ENCODE measurements at regions not wholly inside any gene's neighbourhood (a gene's known extent, or its start where the extent isn't known, plus 50 kb on each side); places are given as distances from the start of the nearest gene placed in this dataset.

GRCh38 chr4:81756973-81757372, 285.3 kb upstream of the RASGEF1B start:
- 36% methylated on average over 2 of the region's 3 CpGs for WGBS (ENCODE audit: insufficient coverage)
- POLR2A ChIA-PET = no interaction called here
- no peaks in the 10 kb centered on the region for H3K36me3 ChIP-seq (ENCODE audit: control insufficient read depth in 2 of 2, extremely low read depth in 1 of 2, insufficient read depth in 1 of 2, low read length in 1 of 2)
- Mint-ChIP-seq H3K27me3 (no peaks in the 10 kb centered on the region), H3K4me3 (no peak overlapping the region), H3K9me3 (no peaks in the 10 kb centered on the region), H3K4me1 (peaks cover 0 to 12% (median 11%) of the 10 kb centered on the region in 3 donors), H3K27ac (no peak overlapping the region), H3K36me3 (no peaks in the 10 kb centered on the region)
- CTCF ChIA-PET = no interaction called here
- H3K4me1 ChIP-seq (ENCODE audit: control insufficient read depth in 1 of 2, extremely low read depth in 1 of 2, insufficient read depth in 2 of 2, low read length in 2 of 2) = no peaks in the 10 kb centered on the region
- no peaks in the 10 kb centered on the region for H3K9me3 ChIP-seq
- ATAC-seq (replicated peaks in 1 of 4) (no peak), DNase-seq (no peak)
- H3K27me3 ChIP-seq (replicated peaks in 1 of 2; ENCODE audit: control insufficient read depth in 2 of 2, extremely low read depth in 1 of 2, insufficient read depth in 2 of 2, low read length in 1 of 2) = no peaks in the 10 kb centered on the region
- no peak overlapping the region for H3K27ac ChIP-seq (ENCODE audit: low read length)
- no peak overlapping the region for H3K4me3 ChIP-seq (ENCODE audit: control insufficient read depth in 1 of 2, extremely low read depth in 1 of 2, low read length in 1 of 2)

DNA sequence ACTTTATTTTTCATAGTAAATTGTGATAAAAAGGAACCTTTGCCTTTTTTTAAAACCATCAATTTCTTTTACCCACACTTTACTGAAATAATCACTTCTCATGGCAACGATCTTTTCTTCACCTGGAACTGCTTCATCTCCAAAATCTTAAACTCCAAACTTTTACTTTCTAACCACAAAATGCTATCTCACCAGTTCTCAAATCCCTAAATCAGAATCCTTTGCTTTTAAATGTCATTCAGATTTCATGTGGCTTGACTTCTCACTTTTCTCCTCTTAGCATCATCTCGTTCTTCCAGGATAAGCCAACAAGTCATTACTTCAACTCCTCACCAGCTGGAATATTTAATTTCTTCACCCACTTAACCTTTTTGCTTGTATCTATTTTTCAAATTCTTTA, 284.3 kb upstream of the RASGEF1B start:
- CTCF ChIA-PET = no interaction called here
- no peak overlapping the region for H3K4me3 ChIP-seq (ENCODE audit: control insufficient read depth in 1 of 2, extremely low read depth in 1 of 2, low read length in 1 of 2)
- WGBS (ENCODE audit: insufficient coverage) = 61% methylated on average over 2 of the region's 2 CpGs
- POLR2A ChIA-PET = no interaction called here
- H3K4me1 Mint-ChIP-seq = peaks cover 0 to 12% (median 11%) of the 10 kb centered on the region in 3 donors
- H3K27me3 ChIP-seq (replicated peaks in 1 of 2; ENCODE audit: control insufficient read depth in 2 of 2, extremely low read depth in 1 of 2, insufficient read depth in 2 of 2, low read length in 1 of 2) = no peaks in the 10 kb centered on the region
- no peak for ATAC-seq (replicated peaks in 1 of 4)
- no peaks in the 10 kb centered on the region for H3K4me1 ChIP-seq (ENCODE audit: control insufficient read depth in 1 of 2, extremely low read depth in 1 of 2, insufficient read depth in 2 of 2, low read length in 2 of 2)
- no peaks in the 10 kb centered on the region for H3K9me3 ChIP-seq
- H3K36me3 ChIP-seq (ENCODE audit: control insufficient read depth in 2 of 2, extremely low read depth in 1 of 2, insufficient read depth in 1 of 2, low read length in 1 of 2) = no peaks in the 10 kb centered on the region
- DNase-seq = no peak
- H3K36me3 Mint-ChIP-seq = no peaks in the 10 kb centered on the region
- H3K27ac Mint-ChIP-seq = no peak overlapping the region
- no peak overlapping the region for H3K4me3 Mint-ChIP-seq
- H3K27me3 Mint-ChIP-seq = no peaks in the 10 kb centered on the region
- H3K27ac ChIP-seq (ENCODE audit: low read length) = no peak overlapping the region
- H3K9me3 Mint-ChIP-seq = no peaks in the 10 kb centered on the region

DNA sequence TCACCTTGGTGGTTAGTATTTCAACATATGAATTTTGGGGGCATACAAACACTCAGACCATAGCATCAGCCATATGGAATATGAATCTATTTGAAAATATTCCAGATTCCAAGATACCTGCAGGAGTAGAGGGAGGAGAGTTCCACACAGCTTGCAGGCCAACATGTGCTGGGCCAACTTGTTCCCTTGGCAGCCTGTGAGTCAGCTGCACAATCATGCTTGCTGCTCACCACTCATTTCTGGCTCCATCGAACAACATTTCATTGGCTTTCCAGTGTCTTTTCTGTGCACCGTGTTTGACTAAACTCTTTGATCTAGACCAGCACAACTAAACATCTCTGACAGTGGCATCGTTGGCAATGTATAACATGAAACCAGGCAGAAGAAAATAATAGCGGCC, 282.5 kb upstream of the RASGEF1B start:
- Histone ChIP-seq H3K36me3 (ENCODE audit: control insufficient read depth in 2 of 2, extremely low read depth in 1 of 2, insufficient read depth in 1 of 2, low read length in 1 of 2) (no peaks in the 10 kb centered on the region), H3K4me1 (ENCODE audit: control insufficient read depth in 1 of 2, extremely low read depth in 1 of 2, insufficient read depth in 2 of 2, low read length in 2 of 2) (no peaks in the 10 kb centered on the region), H3K9me3 (no peaks in the 10 kb centered on the region), H3K27me3 (replicated peaks in 1 of 2; ENCODE audit: control insufficient read depth in 2 of 2, extremely low read depth in 1 of 2, insufficient read depth in 2 of 2, low read length in 1 of 2) (no peaks in the 10 kb centered on the region), H3K4me3 (ENCODE audit: control insufficient read depth in 1 of 2, extremely low read depth in 1 of 2, low read length in 1 of 2) (no peak overlapping the region), H3K27ac (ENCODE audit: low read length) (no peak overlapping the region)
- no peak overlapping the region for H3K27ac Mint-ChIP-seq
- no peak overlapping the region for H3K4me3 Mint-ChIP-seq
- ChIA-PET POLR2A (no interaction called here), CTCF (interaction anchor here in 1 of 2 donors (1.3 kb wide), 1 partner anchor 66 kb away, joined by 3 read pairs; no protein-coding TSS in a partner anchor)
- no peaks in the 10 kb centered on the region for H3K27me3 Mint-ChIP-seq
- DNase-seq (no peak), ATAC-seq (replicated peaks in 1 of 4) (no peak)
- H3K9me3 Mint-ChIP-seq = no peaks in the 10 kb centered on the region
- 98% methylated on average over 4 of the region's 4 CpGs for WGBS (ENCODE audit: insufficient coverage)
- H3K4me1 Mint-ChIP-seq = peaks cover 0 to 12% (median 11%) of the 10 kb centered on the region in 3 donors
- H3K36me3 Mint-ChIP-seq = no peaks in the 10 kb centered on the region

- Histone ChIP-seq H3K9me3 (no peaks in the 10 kb centered on the region), H3K27me3 (replicated peaks in 1 of 2; ENCODE audit: control insufficient read depth in 2 of 2, extremely low read depth in 1 of 2, insufficient read depth in 2 of 2, low read length in 1 of 2) (no peaks in the 10 kb centered on the region), H3K4me3 (ENCODE audit: control insufficient read depth in 1 of 2, extremely low read depth in 1 of 2, low read length in 1 of 2) (no peak overlapping the region), H3K36me3 (ENCODE audit: control insufficient read depth in 2 of 2, extremely low read depth in 1 of 2, insufficient read depth in 1 of 2, low read length in 1 of 2) (no peaks in the 10 kb centered on the region), H3K27ac (ENCODE audit: low read length) (no peak overlapping the region), H3K4me1 (ENCODE audit: control insufficient read depth in 1 of 2, extremely low read depth in 1 of 2, insufficient read depth in 2 of 2, low read length in 2 of 2) (no peaks in the 10 kb centered on the region)
- CTCF ChIA-PET = interaction anchor here in 1 of 2 donors (1.0 kb wide), 1 partner anchor 48 kb away, joined by 3 read pairs; no protein-coding TSS in a partner anchor
- Mint-ChIP-seq H3K27ac (no peak overlapping the region), H3K27me3 (no peaks in the 10 kb centered on the region), H3K36me3 (no peaks in the 10 kb centered on the region), H3K4me3 (no peak overlapping the region), H3K4me1 (peaks cover 7 to 10% (median 8%) of the 10 kb centered on the region in 3 donors), H3K9me3 (no peaks in the 10 kb centered on the region)
- DNase-seq (no peak), ATAC-seq (replicated peaks in 1 of 4) (no peak)
- 82% methylated on average over 4 of the region's 6 CpGs for WGBS (ENCODE audit: insufficient coverage)
- POLR2A ChIA-PET = no interaction called here
Measured at GRCh38 chr4:81751531-81752289, 280.0 kb upstream of the RASGEF1B start.

- Histone ChIP-seq H3K4me1 (ENCODE audit: control insufficient read depth in 1 of 2, extremely low read depth in 1 of 2, insufficient read depth in 2 of 2, low read length in 2 of 2) (no peaks in the 10 kb centered on the region), H3K9me3 (no peaks in the 10 kb centered on the region), H3K27me3 (replicated peaks in 1 of 2; ENCODE audit: control insufficient read depth in 2 of 2, extremely low read depth in 1 of 2, insufficient read depth in 2 of 2, low read length in 1 of 2) (no peaks in the 10 kb centered on the region), H3K36me3 (ENCODE audit: control insufficient read depth in 2 of 2, extremely low read depth in 1 of 2, insufficient read depth in 1 of 2, low read length in 1 of 2) (no peaks in the 10 kb centered on the region), H3K27ac (ENCODE audit: low read length) (no peak overlapping the region), H3K4me3 (ENCODE audit: control insufficient read depth in 1 of 2, extremely low read depth in 1 of 2, low read length in 1 of 2) (no peak overlapping the region)
- no peak for DNase-seq
- no peak overlapping the region for H3K4me3 Mint-ChIP-seq
- H3K4me1 Mint-ChIP-seq = peaks cover 0 to 10% (median 4%) of the 10 kb centered on the region in 3 donors
- no peaks in the 10 kb centered on the region for H3K27me3 Mint-ChIP-seq
- ChIA-PET POLR2A (no interaction called here), CTCF (no interaction called here)
- no CpG with 5 or more reads among the region's 2 CpGs for WGBS (ENCODE audit: insufficient coverage)
- no peak overlapping the region for H3K27ac Mint-ChIP-seq
- no peaks in the 10 kb centered on the region for H3K9me3 Mint-ChIP-seq
- ATAC-seq (replicated peaks in 1 of 4) = no peak
- no peaks in the 10 kb centered on the region for H3K36me3 Mint-ChIP-seq
Measured at GRCh38 chr4:81747242-81747930, 275.7 kb upstream of the RASGEF1B start.

DNA sequence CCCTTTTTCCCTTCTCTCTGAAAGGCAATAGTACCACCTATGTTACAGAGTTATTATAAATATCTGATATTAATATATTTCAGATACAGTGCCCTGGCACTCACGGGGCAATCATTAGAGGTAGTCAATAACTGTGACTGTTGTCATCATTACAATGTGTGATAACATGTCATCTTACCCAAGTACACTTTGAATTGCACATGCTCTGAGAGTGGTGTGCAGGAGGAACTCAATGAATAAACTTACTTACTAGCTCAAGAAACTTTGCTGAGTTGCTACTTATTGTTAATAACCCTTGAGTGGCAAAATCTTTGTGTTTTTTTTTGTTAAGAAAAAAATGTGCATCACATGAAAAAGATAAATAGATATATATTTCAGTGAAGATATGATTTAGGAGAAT, 275.1 kb upstream of the RASGEF1B start:
- Histone ChIP-seq H3K9me3 (no peaks in the 10 kb centered on the region), H3K36me3 (ENCODE audit: control insufficient read depth in 2 of 2, extremely low read depth in 1 of 2, insufficient read depth in 1 of 2, low read length in 1 of 2) (no peaks in the 10 kb centered on the region), H3K4me1 (ENCODE audit: control insufficient read depth in 1 of 2, extremely low read depth in 1 of 2, insufficient read depth in 2 of 2, low read length in 2 of 2) (no peaks in the 10 kb centered on the region), H3K27ac (ENCODE audit: low read length) (no peak overlapping the region), H3K27me3 (replicated peaks in 1 of 2; ENCODE audit: control insufficient read depth in 2 of 2, extremely low read depth in 1 of 2, insufficient read depth in 2 of 2, low read length in 1 of 2) (no peaks in the 10 kb centered on the region), H3K4me3 (ENCODE audit: control insufficient read depth in 1 of 2, extremely low read depth in 1 of 2, low read length in 1 of 2) (no peak overlapping the region)
- Mint-ChIP-seq H3K27ac (no peak overlapping the region), H3K4me1 (peaks cover 0 to 10% (median 4%) of the 10 kb centered on the region in 3 donors), H3K4me3 (no peak overlapping the region), H3K36me3 (no peaks in the 10 kb centered on the region), H3K9me3 (no peaks in the 10 kb centered on the region), H3K27me3 (no peaks in the 10 kb centered on the region)
- no CpG with 5 or more reads among the region's 1 CpG for WGBS (ENCODE audit: insufficient coverage)
- ATAC-seq (replicated peaks in 1 of 4) = no peak
- DNase-seq = no peak
- ChIA-PET POLR2A (interaction anchor here in 1 of 2 donors (0.6 kb wide), 1 partner anchor 1291 kb away, joined by 5 read pairs; no protein-coding TSS in a partner anchor), CTCF (no interaction called here)

Data from T-cell (primary cell).